ENCODE measurements at regions not wholly inside any gene's neighbourhood (a gene's known extent, or its start where the extent isn't known, plus 50 kb on each side); places are given as distances from the start of the nearest gene placed in this dataset.

DNA sequence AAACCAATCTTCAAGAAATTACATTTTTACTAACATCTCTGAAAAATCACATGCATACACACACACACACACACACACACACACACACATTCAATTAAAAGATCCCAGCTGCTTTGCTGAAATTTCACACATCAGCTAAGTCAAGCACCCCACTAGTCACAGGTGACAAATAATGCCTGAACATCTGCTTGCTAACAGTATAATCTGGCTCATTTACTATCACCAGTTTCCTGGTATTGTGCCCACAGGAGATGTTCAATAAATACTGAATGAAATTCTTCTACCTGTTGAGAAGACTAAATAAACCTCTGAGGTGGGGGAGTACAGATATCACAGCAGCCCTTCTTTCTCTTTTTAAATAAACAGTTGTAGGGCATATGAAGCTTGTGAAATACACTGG, 994.0 kb downstream of the ARAP2 start:
- Histone ChIP-seq H3K4me3 (ENCODE audit: low read depth, low read length, poor library complexity, severe bottlenecking) (no peak overlapping the region), H3K4me2 (ENCODE audit: low read length) (no peak overlapping the region), H3K79me2 (ENCODE audit: insufficient read depth, low read length) (0 out of 2 replicates have a peak, but pooled peaks cover 2% of the 10 kb centered on the region), H3K27me3 (ENCODE audit: insufficient read depth, low read length) (no peaks in the 10 kb centered on the region), H3K9me3 (ENCODE audit: low read length) (no peaks in the 10 kb centered on the region), H4K20me1 (ENCODE audit: insufficient read depth, low read length) (no peaks in the 10 kb centered on the region), H2AFZ (ENCODE audit: low read length) (no peak overlapping the region), H3K27ac (ENCODE audit: low read depth, low read length, poor library complexity, severe bottlenecking) (no peak overlapping the region), H3K4me1 (ENCODE audit: insufficient read depth, low read length, severe bottlenecking) (no peaks in the 10 kb centered on the region), H3K9me2 (ENCODE audit: low read depth, low read length) (no peaks in the 10 kb centered on the region), H3K36me3 (ENCODE audit: insufficient read depth, low read length) (no peaks in the 10 kb centered on the region), H3K9ac (ENCODE audit: low read length) (no peak overlapping the region), H3F3A (ENCODE audit: insufficient read depth, low read length) (no peaks in the 10 kb centered on the region)
- TF ChIP-seq EZH2 (IDR thresholded peaks at IDR 0.05; ENCODE audit: borderline replicate concordance, low read length): no peak
- TF ChIP-seq, protein P1, sequence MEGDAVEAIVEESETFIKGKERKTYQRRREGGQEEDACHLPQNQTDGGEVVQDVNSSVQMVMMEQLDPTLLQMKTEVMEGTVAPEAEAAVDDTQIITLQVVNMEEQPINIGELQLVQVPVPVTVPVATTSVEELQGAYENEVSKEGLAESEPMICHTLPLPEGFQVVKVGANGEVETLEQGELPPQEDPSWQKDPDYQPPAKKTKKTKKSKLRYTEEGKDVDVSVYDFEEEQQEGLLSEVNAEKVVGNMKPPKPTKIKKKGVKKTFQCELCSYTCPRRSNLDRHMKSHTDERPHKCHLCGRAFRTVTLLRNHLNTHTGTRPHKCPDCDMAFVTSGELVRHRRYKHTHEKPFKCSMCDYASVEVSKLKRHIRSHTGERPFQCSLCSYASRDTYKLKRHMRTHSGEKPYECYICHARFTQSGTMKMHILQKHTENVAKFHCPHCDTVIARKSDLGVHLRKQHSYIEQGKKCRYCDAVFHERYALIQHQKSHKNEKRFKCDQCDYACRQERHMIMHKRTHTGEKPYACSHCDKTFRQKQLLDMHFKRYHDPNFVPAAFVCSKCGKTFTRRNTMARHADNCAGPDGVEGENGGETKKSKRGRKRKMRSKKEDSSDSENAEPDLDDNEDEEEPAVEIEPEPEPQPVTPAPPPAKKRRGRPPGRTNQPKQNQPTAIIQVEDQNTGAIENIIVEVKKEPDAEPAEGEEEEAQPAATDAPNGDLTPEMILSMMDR (IDR thresholded peaks at IDR 0.05; ENCODE audit: low read length): no peak

DNA sequence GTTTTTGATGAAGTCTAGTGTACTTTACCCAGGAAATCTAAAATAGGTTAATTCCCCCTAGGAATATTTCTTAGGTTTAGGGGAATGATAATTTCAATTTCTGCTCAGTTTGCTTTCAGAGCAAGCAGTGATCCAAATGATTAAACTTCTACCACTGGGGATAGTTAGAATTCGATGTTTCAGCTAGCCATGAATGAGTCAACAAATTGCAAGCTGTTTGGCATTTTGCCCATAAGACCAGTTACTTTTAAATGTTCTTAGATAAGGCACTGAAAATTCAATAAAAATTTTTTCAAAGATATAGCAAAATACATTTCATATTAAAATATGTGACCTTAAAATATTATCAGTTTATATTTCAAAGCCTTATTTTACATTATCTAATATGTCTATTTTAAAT, 993.6 kb downstream of the ARAP2 start:
- Histone ChIP-seq H3K27ac (ENCODE audit: low read depth, low read length, poor library complexity, severe bottlenecking) (no peak overlapping the region), H3K27me3 (ENCODE audit: insufficient read depth, low read length) (no peaks in the 10 kb centered on the region), H3K9me2 (ENCODE audit: low read depth, low read length) (no peaks in the 10 kb centered on the region), H3F3A (ENCODE audit: insufficient read depth, low read length) (no peaks in the 10 kb centered on the region), H3K79me2 (ENCODE audit: insufficient read depth, low read length) (0 out of 2 replicates have a peak, but pooled peaks cover 2% of the 10 kb centered on the region), H2AFZ (ENCODE audit: low read length) (no peak overlapping the region), H3K9me3 (ENCODE audit: low read length) (no peaks in the 10 kb centered on the region), H3K9ac (ENCODE audit: low read length) (no peak overlapping the region), H4K20me1 (ENCODE audit: insufficient read depth, low read length) (no peaks in the 10 kb centered on the region), H3K36me3 (ENCODE audit: insufficient read depth, low read length) (no peaks in the 10 kb centered on the region), H3K4me3 (ENCODE audit: low read depth, low read length, poor library complexity, severe bottlenecking) (no peak overlapping the region), H3K4me2 (ENCODE audit: low read length) (no peak overlapping the region), H3K4me1 (ENCODE audit: insufficient read depth, low read length, severe bottlenecking) (no peaks in the 10 kb centered on the region)
- TF ChIP-seq EZH2 (IDR thresholded peaks at IDR 0.05; ENCODE audit: borderline replicate concordance, low read length): no peak
- TF ChIP-seq, protein P1 (IDR thresholded peaks at IDR 0.05; ENCODE audit: low read length): no peak

DNA sequence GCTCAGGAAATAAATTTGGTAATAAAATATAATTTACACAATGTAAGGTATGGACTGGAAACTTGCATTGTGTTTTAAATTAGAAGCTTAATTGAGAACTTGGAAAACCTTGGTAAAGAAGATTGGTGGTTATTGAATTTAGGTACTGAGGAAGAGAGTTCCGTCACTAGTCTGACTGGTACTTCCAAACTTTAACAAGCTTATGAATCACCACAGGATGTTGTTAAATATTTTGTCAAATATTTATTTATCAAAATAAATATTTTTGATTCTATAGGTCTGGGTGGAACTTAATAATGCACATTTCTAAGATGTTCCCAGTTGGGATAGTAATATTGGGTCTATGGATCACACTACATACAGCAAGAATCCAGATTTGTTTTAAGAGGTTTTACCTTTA, 992.2 kb downstream of the ARAP2 start:
- H3K79me2 ChIP-seq (ENCODE audit: insufficient read depth, low read length): 0 out of 2 replicates have a peak, but pooled peaks cover 2% of the 10 kb centered on the region
- no peaks in the 10 kb centered on the region for H3K9me2 ChIP-seq (ENCODE audit: low read depth, low read length)
- no peaks in the 10 kb centered on the region for H3F3A ChIP-seq (ENCODE audit: insufficient read depth, low read length)
- no peaks in the 10 kb centered on the region for H3K9me3 ChIP-seq (ENCODE audit: low read length)
- H3K9ac ChIP-seq (ENCODE audit: low read length): no peak overlapping the region
- H3K4me1 ChIP-seq (ENCODE audit: insufficient read depth, low read length, severe bottlenecking): no peaks in the 10 kb centered on the region
- no peaks in the 10 kb centered on the region for H3K36me3 ChIP-seq (ENCODE audit: insufficient read depth, low read length)
- TF ChIP-seq, protein P1 (IDR thresholded peaks at IDR 0.05; ENCODE audit: low read length): no peak
- TF ChIP-seq EZH2 (IDR thresholded peaks at IDR 0.05; ENCODE audit: borderline replicate concordance, low read length): no peak
- H2AFZ ChIP-seq (ENCODE audit: low read length): no peak overlapping the region
- no peak overlapping the region for H3K4me3 ChIP-seq (ENCODE audit: low read depth, low read length, poor library complexity, severe bottlenecking)
- H4K20me1 ChIP-seq (ENCODE audit: insufficient read depth, low read length): no peaks in the 10 kb centered on the region
- no peaks in the 10 kb centered on the region for H3K27me3 ChIP-seq (ENCODE audit: insufficient read depth, low read length)
- H3K4me2 ChIP-seq (ENCODE audit: low read length): no peak overlapping the region
- no peak overlapping the region for H3K27ac ChIP-seq (ENCODE audit: low read depth, low read length, poor library complexity, severe bottlenecking)

Data from OCI-LY1 (cell line).